ENCODE measurements at regions not wholly inside any gene's neighbourhood (a gene's known extent, or its start where the extent isn't known, plus 50 kb on each side); places are given as distances from the start of the nearest gene placed in this dataset.

GRCh38 chr10:27413831-27414348, 90.2 kb upstream of the RAB18 start:
- peaks cover 2% of the 10 kb centered on the region for H3K9me3 ChIP-seq (ENCODE audit: low read length)
- no peaks in the 10 kb centered on the region for H3K36me3 ChIP-seq (ENCODE audit: insufficient read depth, low read length)
- no peak overlapping the region for H2AFZ ChIP-seq (ENCODE audit: low read depth, low read length)
- H3K27me3 ChIP-seq (ENCODE audit: insufficient read depth, low read length) = no peaks in the 10 kb centered on the region
- no peaks in the 10 kb centered on the region for H3K4me1 ChIP-seq (ENCODE audit: insufficient read depth, low read length)
- no peak overlapping the region for H3K4me3 ChIP-seq (ENCODE audit: low read length)

- H2AFZ ChIP-seq (ENCODE audit: low read depth, low read length) = no peak overlapping the region
- peaks cover 2% of the 10 kb centered on the region for H3K9me3 ChIP-seq (ENCODE audit: low read length)
- no peaks in the 10 kb centered on the region for H3K36me3 ChIP-seq (ENCODE audit: insufficient read depth, low read length)
- H3K4me1 ChIP-seq (ENCODE audit: insufficient read depth, low read length) = no peaks in the 10 kb centered on the region
- H3K4me3 ChIP-seq (ENCODE audit: low read length) = no peak overlapping the region
- no peaks in the 10 kb centered on the region for H3K27me3 ChIP-seq (ENCODE audit: insufficient read depth, low read length)
These were observed 90.7 kb upstream of the RAB18 start for GRCh38 chr10:27413387-27413786.

GRCh38 chr10:27410153-27410552, 94.0 kb upstream of the RAB18 start:
- Histone ChIP-seq H3K4me3 (ENCODE audit: low read length) (no peak overlapping the region), H3K27me3 (ENCODE audit: insufficient read depth, low read length) (no peaks in the 10 kb centered on the region), H2AFZ (ENCODE audit: low read depth, low read length) (no peak overlapping the region), H3K4me1 (ENCODE audit: insufficient read depth, low read length) (no peaks in the 10 kb centered on the region), H3K36me3 (ENCODE audit: insufficient read depth, low read length) (no peaks in the 10 kb centered on the region), H3K9me3 (ENCODE audit: low read length) (no peaks in the 10 kb centered on the region)

GRCh38 chr10:27407271-27407670, 96.8 kb upstream of the RAB18 start:
- no peaks in the 10 kb centered on the region for H3K4me1 ChIP-seq (ENCODE audit: insufficient read depth, low read length)
- no peaks in the 10 kb centered on the region for H3K9me3 ChIP-seq (ENCODE audit: low read length)
- H2AFZ ChIP-seq (ENCODE audit: low read depth, low read length) = no peak overlapping the region
- H3K4me3 ChIP-seq (ENCODE audit: low read length) = no peak overlapping the region
- no peaks in the 10 kb centered on the region for H3K36me3 ChIP-seq (ENCODE audit: insufficient read depth, low read length)
- no peaks in the 10 kb centered on the region for H3K27me3 ChIP-seq (ENCODE audit: insufficient read depth, low read length)

- H3K4me3 ChIP-seq (ENCODE audit: low read length) = no peak overlapping the region
These were observed 104.2 kb upstream of the RAB18 start for GRCh38 chr10:27399871-27400270.

GRCh38 chr10:27393961-27394360, 110.1 kb upstream of the RAB18 start:
- Histone ChIP-seq H3K36me3 (ENCODE audit: insufficient read depth, low read length) (no peaks in the 10 kb centered on the region), H3K4me1 (ENCODE audit: insufficient read depth, low read length) (no peaks in the 10 kb centered on the region), H3K9me3 (ENCODE audit: low read length) (no peaks in the 10 kb centered on the region), H3K27me3 (ENCODE audit: insufficient read depth, low read length) (no peaks in the 10 kb centered on the region), H2AFZ (ENCODE audit: low read depth, low read length) (no peak overlapping the region), H3K4me3 (ENCODE audit: low read length) (no peak overlapping the region)

More at GRCh38 chr10:27399871-27400270, 104.2 kb upstream of the RAB18 start:
- H3K27me3 ChIP-seq (ENCODE audit: insufficient read depth, low read length) = no peaks in the 10 kb centered on the region
- H3K4me1 ChIP-seq (ENCODE audit: insufficient read depth, low read length) = no peaks in the 10 kb centered on the region
- H3K36me3 ChIP-seq (ENCODE audit: insufficient read depth, low read length) = no peaks in the 10 kb centered on the region
- no peaks in the 10 kb centered on the region for H3K9me3 ChIP-seq (ENCODE audit: low read length)
- H2AFZ ChIP-seq (ENCODE audit: low read depth, low read length) = no peak overlapping the region

GRCh38 chr10:27392606-27393005, 111.5 kb upstream of the RAB18 start:
- no peak overlapping the region for H2AFZ ChIP-seq (ENCODE audit: low read depth, low read length)
- H3K36me3 ChIP-seq (ENCODE audit: insufficient read depth, low read length) = no peaks in the 10 kb centered on the region
- H3K27me3 ChIP-seq (ENCODE audit: insufficient read depth, low read length) = no peaks in the 10 kb centered on the region
- no peaks in the 10 kb centered on the region for H3K4me1 ChIP-seq (ENCODE audit: insufficient read depth, low read length)
- H3K9me3 ChIP-seq (ENCODE audit: low read length) = no peaks in the 10 kb centered on the region
- no peak overlapping the region for H3K4me3 ChIP-seq (ENCODE audit: low read length)

GRCh38 chr10:27391916-27392315, 112.2 kb upstream of the RAB18 start:
- no peaks in the 10 kb centered on the region for H3K27me3 ChIP-seq (ENCODE audit: insufficient read depth, low read length)
- no peak overlapping the region for H2AFZ ChIP-seq (ENCODE audit: low read depth, low read length)
- no peak overlapping the region for H3K4me3 ChIP-seq (ENCODE audit: low read length)
- H3K9me3 ChIP-seq (ENCODE audit: low read length) = no peaks in the 10 kb centered on the region
- H3K4me1 ChIP-seq (ENCODE audit: insufficient read depth, low read length) = no peaks in the 10 kb centered on the region
- no peaks in the 10 kb centered on the region for H3K36me3 ChIP-seq (ENCODE audit: insufficient read depth, low read length)

- Histone ChIP-seq H2AFZ (ENCODE audit: low read depth, low read length) (no peak overlapping the region), H3K36me3 (ENCODE audit: insufficient read depth, low read length) (no peaks in the 10 kb centered on the region), H3K27me3 (ENCODE audit: insufficient read depth, low read length) (no peaks in the 10 kb centered on the region), H3K4me3 (ENCODE audit: low read length) (no peak overlapping the region), H3K9me3 (ENCODE audit: low read length) (no peaks in the 10 kb centered on the region), H3K4me1 (ENCODE audit: insufficient read depth, low read length) (no peaks in the 10 kb centered on the region)
These were observed 112.8 kb upstream of the RAB18 start for GRCh38 chr10:27391325-27391724.

GRCh38 chr10:27390681-27391080, 113.4 kb upstream of the RAB18 start:
- Histone ChIP-seq H3K4me3 (ENCODE audit: low read length) (no peak overlapping the region), H3K4me1 (ENCODE audit: insufficient read depth, low read length) (no peaks in the 10 kb centered on the region), H3K27me3 (ENCODE audit: insufficient read depth, low read length) (no peaks in the 10 kb centered on the region), H3K9me3 (ENCODE audit: low read length) (no peaks in the 10 kb centered on the region), H2AFZ (ENCODE audit: low read depth, low read length) (no peak overlapping the region), H3K36me3 (ENCODE audit: insufficient read depth, low read length) (no peaks in the 10 kb centered on the region)

- no peaks in the 10 kb centered on the region for H3K4me1 ChIP-seq (ENCODE audit: insufficient read depth, low read length)
- no peaks in the 10 kb centered on the region for H3K36me3 ChIP-seq (ENCODE audit: insufficient read depth, low read length)
- no peaks in the 10 kb centered on the region for H3K9me3 ChIP-seq (ENCODE audit: low read length)
- H3K27me3 ChIP-seq (ENCODE audit: insufficient read depth, low read length) = no peaks in the 10 kb centered on the region
- no peak overlapping the region for H3K4me3 ChIP-seq (ENCODE audit: low read length)
- H2AFZ ChIP-seq (ENCODE audit: low read depth, low read length) = no peak overlapping the region
These were observed 115.2 kb upstream of the RAB18 start for GRCh38 chr10:27388761-27389399.

GRCh38 chr10:27383595-27384542, 120.2 kb upstream of the RAB18 start:
- Histone ChIP-seq H2AFZ (ENCODE audit: low read depth, low read length) (no peak overlapping the region), H3K36me3 (ENCODE audit: insufficient read depth, low read length) (no peaks in the 10 kb centered on the region), H3K4me3 (ENCODE audit: low read length) (no peak overlapping the region), H3K27me3 (ENCODE audit: insufficient read depth, low read length) (no peaks in the 10 kb centered on the region), H3K9me3 (ENCODE audit: low read length) (no peaks in the 10 kb centered on the region), H3K4me1 (ENCODE audit: insufficient read depth, low read length) (no peaks in the 10 kb centered on the region)

GRCh38 chr10:27382176-27382575, 121.9 kb upstream of the RAB18 start:
- Histone ChIP-seq H3K4me1 (ENCODE audit: insufficient read depth, low read length) (no peaks in the 10 kb centered on the region), H2AFZ (ENCODE audit: low read depth, low read length) (no peak overlapping the region), H3K27me3 (ENCODE audit: insufficient read depth, low read length) (no peaks in the 10 kb centered on the region)

More at GRCh38 chr10:27382176-27382575, 121.9 kb upstream of the RAB18 start:
- H3K36me3 ChIP-seq (ENCODE audit: insufficient read depth, low read length) = no peaks in the 10 kb centered on the region
- H3K4me3 ChIP-seq (ENCODE audit: low read length) = no peak overlapping the region
- no peaks in the 10 kb centered on the region for H3K9me3 ChIP-seq (ENCODE audit: low read length)
